HEK293 (cell line): ENCODE measurements at regions not wholly inside any gene's neighbourhood (a gene's known extent, or its start where the extent isn't known, plus 50 kb on each side); places are given as distances from the start of the nearest gene placed in this dataset.

Experiments used
- CTCF ChIA-PET: fragments of 350-600 bp; formaldehyde crosslinking; extraction: SDS; loops from one replicate; lab custom pipeline; 2021; ENCODE audit warnings: antibody characterized with exemption; lab: Yijun Ruan, JAX
- POLR2A ChIA-PET: fragments of 300-600 bp; formaldehyde crosslinking; extraction: SDS; loops from one replicate; lab custom pipeline; 2020; ENCODE audit warnings: antibody characterized with exemption, inconsistent platforms; lab: Yijun Ruan, JAX
- H3K27ac ChIP-seq: fragments of 200-500 bp; sonication (Bioruptor generic); 2 replicates; pipeline ENCODE4 v1.5.1; 2014; ENCODE audit warnings: low read depth, low read length, control low read depth, inconsistent platforms; ENCODE audit errors: extremely low read depth
- H3K36me3 ChIP-seq, 2 experiments: fragments of 200-500 bp in 1 of 2; sonication (Bioruptor generic) in 1 of 2; 1 replicate in 1 of 2; 2 replicates in 1 of 2; pipeline ENCODE4 v1.5.1; 2014 to 2017; ENCODE audit warnings: inconsistent platforms in 2 of 2, low read length in 2 of 2; ENCODE audit not compliant: control insufficient read depth in 2 of 2, insufficient read depth in 1 of 2
- H3K4me1 ChIP-seq: fragments of 200-500 bp; sonication (Bioruptor generic); 2 replicates; pipeline ENCODE4 v1.5.1; 2014; ENCODE audit warnings: mild to moderate bottlenecking, low read length, inconsistent platforms; ENCODE audit not compliant: control insufficient read depth, insufficient read depth
- H3K4me3 ChIP-seq: 2 replicates; pipeline ENCODE4 v1.5.1; 2011; ENCODE audit warnings: low read depth, mild to moderate bottlenecking, control low read depth, low read length, moderate library complexity
- H3K9me3 ChIP-seq: fragments of 200-500 bp; sonication (Bioruptor generic); 2 replicates; pipeline ENCODE4 v1.5.1; 2014; ENCODE audit warnings: low read depth, low read length, inconsistent platforms; ENCODE audit not compliant: control insufficient read depth, insufficient read depth
- BCL11A ChIP-seq: fragments of 450-650 bp; formaldehyde crosslinking; IDR thresholded peaks from 2 replicates; pipeline ENCODE4 v1.5.1; 2016; ENCODE audit warnings: low read depth, missing biosample characterization, missing genetic modification characterization
- BCL11B ChIP-seq: fragments of 450-650 bp; formaldehyde crosslinking; IDR thresholded peaks from 2 replicates; pipeline ENCODE4 v1.5.1; 2016; ENCODE audit warnings: low read depth, missing biosample characterization, missing genetic modification characterization
- GLI4 ChIP-seq: fragments of 450-650 bp; formaldehyde crosslinking; IDR thresholded peaks from 2 replicates; pipeline ENCODE4 v1.5.1; 2016; ENCODE audit warnings: missing biosample characterization, missing genetic modification characterization
- KLF9 ChIP-seq: fragments of 450-650 bp; formaldehyde crosslinking; IDR thresholded peaks from 2 replicates; pipeline ENCODE4 v1.5.1; 2016; ENCODE audit warnings: missing biosample characterization, missing genetic modification characterization, low read depth
- MYNN ChIP-seq: fragments of 450-650 bp; formaldehyde crosslinking; IDR thresholded peaks from 2 replicates; pipeline ENCODE4 v1.5.1; 2016; ENCODE audit warnings: missing biosample characterization, missing genetic modification characterization, borderline replicate concordance
- MZF1 ChIP-seq: fragments of 450-650 bp; formaldehyde crosslinking; IDR thresholded peaks from 2 replicates; pipeline ENCODE4 v1.5.1; 2017; ENCODE audit warnings: missing biosample characterization, missing genetic modification characterization, borderline replicate concordance
- REPIN1 ChIP-seq: fragments of 450-650 bp; formaldehyde crosslinking; IDR thresholded peaks from 2 replicates; pipeline ENCODE4 v1.5.1; 2017; ENCODE audit warnings: missing biosample characterization, missing genetic modification characterization, low read depth
- SCRT1 ChIP-seq: fragments of 450-650 bp; formaldehyde crosslinking; IDR thresholded peaks from 2 replicates; pipeline ENCODE4 v1.5.1; 2016; ENCODE audit warnings: missing biosample characterization, missing genetic modification characterization, borderline replicate concordance
- TCF7L2 ChIP-seq: IDR thresholded peaks from 2 replicates; pipeline ENCODE4 v1.6.1; 2011; ENCODE audit warnings: low read depth, mild to moderate bottlenecking, inconsistent platforms, low read length, moderate library complexity, borderline replicate concordance
- YY1 ChIP-seq: fragments of 450-650 bp; formaldehyde crosslinking; IDR thresholded peaks from 2 replicates; pipeline ENCODE4 v1.5.1; 2018; ENCODE audit warnings: missing biosample characterization, missing genetic modification characterization
- ZFP41 ChIP-seq: fragments of 450-650 bp; formaldehyde crosslinking; IDR thresholded peaks from 2 replicates; pipeline ENCODE4 v1.5.1; 2016; ENCODE audit warnings: missing biosample characterization, missing genetic modification characterization, borderline replicate concordance
- ZNF169 ChIP-seq: fragments of 450-650 bp; formaldehyde crosslinking; IDR thresholded peaks from 2 replicates; pipeline ENCODE4 v1.5.1; 2016; ENCODE audit warnings: missing biosample characterization, missing genetic modification characterization
- ZNF394 ChIP-seq: fragments of 450-650 bp; formaldehyde crosslinking; IDR thresholded peaks from 2 replicates; pipeline ENCODE4 v1.5.1; 2016; ENCODE audit warnings: missing biosample characterization, missing genetic modification characterization, mild to moderate bottlenecking, moderate library complexity, borderline replicate concordance
- ZNF501 ChIP-seq: fragments of 450-650 bp; formaldehyde crosslinking; IDR thresholded peaks from 2 replicates; pipeline ENCODE4 v1.5.1; 2016; ENCODE audit warnings: missing biosample characterization, missing genetic modification characterization
- ZNF596 ChIP-seq: fragments of 450-650 bp; IDR thresholded peaks from 2 replicates; pipeline ENCODE4 v1.5.0; 2018; ENCODE audit warnings: missing biosample characterization, mild to moderate bottlenecking, missing genetic modification characterization, moderate library complexity
- TF ChIP-seq, protein P1 (sequence below): fragments of 450-650 bp; formaldehyde crosslinking; IDR thresholded peaks from 2 replicates; pipeline ENCODE4 v1.5.1; 2017; ENCODE audit warnings: missing biosample characterization, missing genetic modification characterization
- TF ChIP-seq, protein P2 (sequence below): fragments of 450-650 bp; formaldehyde crosslinking; IDR thresholded peaks from 2 replicates; pipeline ENCODE4 v1.5.1; 2017; ENCODE audit warnings: missing biosample characterization, missing genetic modification characterization
- TF ChIP-seq, protein P3 (sequence below): fragments of 450-650 bp; formaldehyde crosslinking; IDR thresholded peaks from 2 replicates; pipeline ENCODE4 v1.5.1; 2016; ENCODE audit warnings: missing biosample characterization, missing genetic modification characterization

DNA sequence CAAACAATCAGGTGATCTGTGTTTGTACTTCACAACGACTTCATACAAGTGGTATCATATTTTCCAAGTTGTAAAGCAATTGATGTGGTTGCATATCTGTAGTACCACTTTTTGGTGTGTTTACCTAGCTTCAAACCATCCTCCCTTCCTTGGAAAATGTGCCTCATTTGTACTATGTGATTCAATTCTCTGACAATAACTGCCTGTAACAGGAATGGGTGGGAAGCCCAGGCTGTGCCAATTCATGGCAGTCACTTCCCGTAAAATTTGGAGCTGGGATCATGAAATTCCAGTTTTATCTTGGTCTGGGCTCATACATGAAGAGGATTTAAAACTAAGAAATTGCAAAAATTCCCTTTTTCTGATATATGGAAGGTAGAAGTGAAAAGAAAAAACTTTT lies 250.1 kb downstream of the DIO2 start (continued):
- TF ChIP-seq, protein P1, sequence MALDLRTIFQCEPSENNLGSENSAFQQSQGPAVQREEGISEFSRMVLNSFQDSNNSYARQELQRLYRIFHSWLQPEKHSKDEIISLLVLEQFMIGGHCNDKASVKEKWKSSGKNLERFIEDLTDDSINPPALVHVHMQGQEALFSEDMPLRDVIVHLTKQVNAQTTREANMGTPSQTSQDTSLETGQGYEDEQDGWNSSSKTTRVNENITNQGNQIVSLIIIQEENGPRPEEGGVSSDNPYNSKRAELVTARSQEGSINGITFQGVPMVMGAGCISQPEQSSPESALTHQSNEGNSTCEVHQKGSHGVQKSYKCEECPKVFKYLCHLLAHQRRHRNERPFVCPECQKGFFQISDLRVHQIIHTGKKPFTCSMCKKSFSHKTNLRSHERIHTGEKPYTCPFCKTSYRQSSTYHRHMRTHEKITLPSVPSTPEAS (tag by site-specific recombination) = no peak

DNA sequence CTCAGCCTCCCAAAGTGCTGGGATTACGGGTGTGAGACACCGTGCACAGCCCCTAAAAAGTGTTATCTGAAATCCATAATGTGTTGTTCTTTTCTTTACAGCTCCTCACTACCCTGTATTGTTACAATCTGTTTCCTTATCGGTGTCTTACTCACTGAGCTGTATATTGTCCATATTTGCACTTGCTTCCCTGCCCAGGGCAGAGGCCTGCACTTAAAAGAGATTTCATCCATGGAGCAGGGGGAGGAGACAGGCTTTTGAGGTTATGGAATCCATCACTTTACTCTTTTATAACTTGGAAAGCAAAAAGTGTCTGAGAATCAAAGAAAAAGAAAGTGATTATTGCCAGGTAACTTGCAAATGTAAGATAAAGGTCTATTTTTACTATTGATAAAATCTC lies 251.0 kb downstream of the DIO2 start:
- H3K27ac ChIP-seq = no peak overlapping the region
- POLR2A ChIA-PET = interaction anchor here (0.6 kb wide), 1 partner anchor 287 kb away, joined by 3 read pairs; no protein-coding TSS in a partner anchor
- TF ChIP-seq KLF9 (tag by site-specific recombination) (no peak), YY1 (no peak), SCRT1 (no peak), ZNF169 (tag by site-specific recombination) (no peak), MZF1 (tag by site-specific recombination) (no peak), MYNN (tag by site-specific recombination) (no peak), TCF7L2 (no peak), BCL11B (tag by site-specific recombination) (no peak), ZNF394 (no peak), BCL11A (tag by site-specific recombination) (no peak)
- TF ChIP-seq, protein P2, sequence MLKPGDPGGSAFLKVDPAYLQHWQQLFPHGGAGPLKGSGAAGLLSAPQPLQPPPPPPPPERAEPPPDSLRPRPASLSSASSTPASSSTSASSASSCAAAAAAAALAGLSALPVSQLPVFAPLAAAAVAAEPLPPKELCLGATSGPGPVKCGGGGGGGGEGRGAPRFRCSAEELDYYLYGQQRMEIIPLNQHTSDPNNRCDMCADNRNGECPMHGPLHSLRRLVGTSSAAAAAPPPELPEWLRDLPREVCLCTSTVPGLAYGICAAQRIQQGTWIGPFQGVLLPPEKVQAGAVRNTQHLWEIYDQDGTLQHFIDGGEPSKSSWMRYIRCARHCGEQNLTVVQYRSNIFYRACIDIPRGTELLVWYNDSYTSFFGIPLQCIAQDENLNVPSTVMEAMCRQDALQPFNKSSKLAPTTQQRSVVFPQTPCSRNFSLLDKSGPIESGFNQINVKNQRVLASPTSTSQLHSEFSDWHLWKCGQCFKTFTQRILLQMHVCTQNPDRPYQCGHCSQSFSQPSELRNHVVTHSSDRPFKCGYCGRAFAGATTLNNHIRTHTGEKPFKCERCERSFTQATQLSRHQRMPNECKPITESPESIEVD (tag by site-specific recombination) = no peak
- no peaks in the 10 kb centered on the region for H3K9me3 ChIP-seq
- CTCF ChIA-PET = no interaction called here
- H3K4me1 ChIP-seq = no peaks in the 10 kb centered on the region
- no peak overlapping the region for H3K4me3 ChIP-seq
- no peaks in the 10 kb centered on the region for H3K36me3 ChIP-seq

DNA sequence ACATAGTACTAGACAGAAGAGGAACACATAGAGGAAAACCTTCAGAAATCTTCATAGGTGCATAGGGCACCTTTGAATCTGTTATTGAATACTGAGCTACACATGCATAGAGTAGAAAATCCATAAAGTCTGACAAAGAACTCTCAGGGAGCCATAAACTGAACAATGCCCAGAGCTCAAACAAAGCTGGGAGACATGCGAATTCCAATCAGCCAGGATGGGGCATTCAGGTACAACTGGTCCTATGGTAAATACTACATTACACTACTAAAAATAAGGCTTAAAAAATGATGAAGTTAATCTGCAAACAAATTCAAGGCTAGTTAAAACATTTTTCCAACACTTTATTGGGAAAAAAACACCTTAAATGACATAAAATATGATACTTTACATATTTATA lies 259.7 kb downstream of the DIO2 start:
- no peak overlapping the region for H3K4me3 ChIP-seq
- POLR2A ChIA-PET = no interaction called here
- CTCF ChIA-PET = interaction anchor here (0.7 kb wide), 1 partner anchor 893 kb away, joined by 3 read pairs; no protein-coding TSS in a partner anchor
- H3K4me1 ChIP-seq = no peaks in the 10 kb centered on the region
- TF ChIP-seq ZNF596 (tag by site-specific recombination) = no peak
- TF ChIP-seq REPIN1 = no peak
- TF ChIP-seq GLI4 (tag by site-specific recombination) = no peak
- TF ChIP-seq ZFP41 = no peak
- TF ChIP-seq, protein P3, sequence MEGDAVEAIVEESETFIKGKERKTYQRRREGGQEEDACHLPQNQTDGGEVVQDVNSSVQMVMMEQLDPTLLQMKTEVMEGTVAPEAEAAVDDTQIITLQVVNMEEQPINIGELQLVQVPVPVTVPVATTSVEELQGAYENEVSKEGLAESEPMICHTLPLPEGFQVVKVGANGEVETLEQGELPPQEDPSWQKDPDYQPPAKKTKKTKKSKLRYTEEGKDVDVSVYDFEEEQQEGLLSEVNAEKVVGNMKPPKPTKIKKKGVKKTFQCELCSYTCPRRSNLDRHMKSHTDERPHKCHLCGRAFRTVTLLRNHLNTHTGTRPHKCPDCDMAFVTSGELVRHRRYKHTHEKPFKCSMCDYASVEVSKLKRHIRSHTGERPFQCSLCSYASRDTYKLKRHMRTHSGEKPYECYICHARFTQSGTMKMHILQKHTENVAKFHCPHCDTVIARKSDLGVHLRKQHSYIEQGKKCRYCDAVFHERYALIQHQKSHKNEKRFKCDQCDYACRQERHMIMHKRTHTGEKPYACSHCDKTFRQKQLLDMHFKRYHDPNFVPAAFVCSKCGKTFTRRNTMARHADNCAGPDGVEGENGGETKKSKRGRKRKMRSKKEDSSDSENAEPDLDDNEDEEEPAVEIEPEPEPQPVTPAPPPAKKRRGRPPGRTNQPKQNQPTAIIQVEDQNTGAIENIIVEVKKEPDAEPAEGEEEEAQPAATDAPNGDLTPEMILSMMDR (tag by site-specific recombination) = no peak
- TF ChIP-seq ZNF501 = no peak
- no peaks in the 10 kb centered on the region for H3K9me3 ChIP-seq
- H3K36me3 ChIP-seq = no peaks in the 10 kb centered on the region
- no peak overlapping the region for H3K27ac ChIP-seq
